Panc1 (cell line): ENCODE measurements at regions not wholly inside any gene's neighbourhood (a gene's known extent, or its start where the extent isn't known, plus 50 kb on each side); places are given as distances from the start of the nearest gene placed in this dataset.

ENCODE experiments used
- ATAC-seq: fragments of 200-7000 bp; cut with Tn5 transposase; 2 replicates; pipeline ENCODE4 v1.9.1; 2020; ENCODE audit warnings: mild to moderate bottlenecking, moderate library complexity
- BruUV-seq: library from RNA; stranded (reverse); fragments of 400-500 nt; replicated peaks from 2 replicates; lab custom pipeline; 2021; lab: Mats Ljungman, UMichigan
- CTCF ChIA-PET: fragments of 300-600 bp; sonication (Branson Sonifier 250); formaldehyde crosslinking; loops from one replicate; lab custom pipeline; 2022; ENCODE audit warnings: antibody characterized with exemption; lab: Charles Lee
- POLR2A ChIA-PET: fragments of 300-600 bp; sonication (Branson Sonifier 250); formaldehyde crosslinking; loops from one replicate; lab custom pipeline; 2022; ENCODE audit warnings: antibody characterized with exemption; lab: Charles Lee
- DNase-seq: peaks from one replicate; pipeline ENCODE4 v3.0.0-alpha.2; 2010; ENCODE audit warnings: low read depth, low spot score
- H3K27ac ChIP-seq: 2 replicates; pipeline ENCODE4 v1.5.1; 2011; ENCODE audit warnings: mild to moderate bottlenecking, low read length, inconsistent platforms
- H3K27me3 ChIP-seq: fragments of 200-500 bp; sonication (Bioruptor generic); 2 replicates; pipeline ENCODE4 v1.6.0; 2014; ENCODE audit warnings: low read length, inconsistent platforms; ENCODE audit not compliant: control insufficient read depth, insufficient read depth
- H3K36me3 ChIP-seq: fragments of 200-500 bp; sonication (Bioruptor generic); 2 replicates; pipeline ENCODE4 v1.5.1; 2014; ENCODE audit warnings: inconsistent platforms, mild to moderate bottlenecking, low read length, moderate library complexity; ENCODE audit not compliant: control insufficient read depth, insufficient read depth
- H3K4me1 ChIP-seq: 2 replicates; pipeline ENCODE4 v1.5.1; 2011; ENCODE audit warnings: inconsistent platforms, mild to moderate bottlenecking, low read length, moderate library complexity; ENCODE audit not compliant: control insufficient read depth, insufficient read depth
- H3K4me3 ChIP-seq, 2 experiments: 2 replicates each; pipeline ENCODE4 v1.5.1; 2011 to 2012; ENCODE audit warnings: low read depth in 2 of 2, low read length in 2 of 2, mild to moderate bottlenecking in 2 of 2, inconsistent platforms in 1 of 2, moderate library complexity in 1 of 2
- H3K9me3 ChIP-seq: fragments of 200-500 bp; sonication (Bioruptor generic); 2 replicates; pipeline ENCODE4 v1.5.1; 2014; ENCODE audit warnings: low read depth, mild to moderate bottlenecking, inconsistent platforms, low read length, moderate library complexity; ENCODE audit not compliant: control insufficient read depth, insufficient read depth
- POLR2AphosphoS5 ChIP-seq: IDR thresholded peaks from 2 replicates; pipeline ENCODE4 v1.6.1; 2012; ENCODE audit warnings: mild to moderate bottlenecking, low read depth, low read length, moderate library complexity
- SIN3A ChIP-seq: IDR thresholded peaks from 2 replicates; pipeline ENCODE4 v1.6.1; 2012; ENCODE audit warnings: low read depth, mild to moderate bottlenecking, low read length, moderate library complexity, borderline replicate concordance; ENCODE audit not compliant: insufficient read depth
- TCF7L2 ChIP-seq: IDR thresholded peaks from 2 replicates; pipeline ENCODE4 v1.6.1; 2011; ENCODE audit warnings: mild to moderate bottlenecking, low read depth, low read length, inconsistent platforms
- in situ Hi-C: cut with HindIII; loops from 2 replicates; pipeline ENCODE4 v1.10.0; 2016; ENCODE audit warnings: low sequenced_read_pairs, low pct_unique_long_range_greater_than_20kb
- intact Hi-C: fragments of 100-400 bp; cut with micrococcal nuclease; formaldehyde crosslinking; loops from one replicate; pipeline ENCODE4 v1.10.0; 2022; ENCODE audit not compliant: unreplicated experiment
- TF ChIP-seq, protein P1 (sequence below), 2 experiments: IDR thresholded peaks; 2 replicates each; pipeline ENCODE4 v1.6.1; 2011 to 2012; ENCODE audit warnings: low read depth in 2 of 2, control low read depth in 1 of 2, low read length in 1 of 2, mild to moderate bottlenecking in 1 of 2, moderate library complexity in 1 of 2; ENCODE audit not compliant: insufficient read depth in 1 of 2
- TF ChIP-seq, protein P2 (sequence below): fragments of 450-650 bp; IDR thresholded peaks from 2 replicates; pipeline ENCODE4 v1.5.1; 2017; ENCODE audit warnings: mild to moderate bottlenecking

DNA sequence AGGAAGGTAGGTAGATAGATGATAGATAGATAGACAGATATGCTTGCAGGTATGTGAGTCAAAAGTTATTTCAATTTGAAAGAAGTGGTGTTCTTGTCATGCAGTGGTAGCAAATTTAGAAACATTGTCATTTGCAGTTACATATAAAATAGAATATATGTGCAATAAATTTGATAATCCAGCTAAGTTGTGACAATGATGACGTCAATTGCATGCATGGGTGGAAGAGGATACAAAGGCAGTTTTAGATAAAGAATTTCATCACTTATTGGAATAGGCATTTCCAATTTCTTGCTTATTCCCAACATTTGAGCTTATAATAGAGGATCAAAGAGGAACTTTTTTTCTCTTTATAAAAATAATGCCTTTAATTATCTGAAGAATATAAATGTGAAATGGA, 99.2 kb upstream of the KCNJ16 start:
- intact Hi-C loops (no loop called here), in situ Hi-C loops (no loop called here)
- Histone ChIP-seq H3K4me1 (no peaks in the 10 kb centered on the region), H3K36me3 (no peaks in the 10 kb centered on the region), H3K9me3 (0 out of 2 replicates have a peak, but pooled peaks cover 3% of the 10 kb centered on the region), H3K27ac (no peak overlapping the region), H3K4me3 (no peak overlapping the region), H3K27me3 (no peaks in the 10 kb centered on the region)
- ChIA-PET POLR2A (no interaction called here), CTCF (no interaction called here)
- ATAC-seq = no peak
- no TSS peak for BruUV-seq
- DNase-seq = no peak
- TF ChIP-seq TCF7L2 (no peak), SIN3A (no peak), POLR2AphosphoS5 (no peak)
- TF ChIP-seq, protein P1, sequence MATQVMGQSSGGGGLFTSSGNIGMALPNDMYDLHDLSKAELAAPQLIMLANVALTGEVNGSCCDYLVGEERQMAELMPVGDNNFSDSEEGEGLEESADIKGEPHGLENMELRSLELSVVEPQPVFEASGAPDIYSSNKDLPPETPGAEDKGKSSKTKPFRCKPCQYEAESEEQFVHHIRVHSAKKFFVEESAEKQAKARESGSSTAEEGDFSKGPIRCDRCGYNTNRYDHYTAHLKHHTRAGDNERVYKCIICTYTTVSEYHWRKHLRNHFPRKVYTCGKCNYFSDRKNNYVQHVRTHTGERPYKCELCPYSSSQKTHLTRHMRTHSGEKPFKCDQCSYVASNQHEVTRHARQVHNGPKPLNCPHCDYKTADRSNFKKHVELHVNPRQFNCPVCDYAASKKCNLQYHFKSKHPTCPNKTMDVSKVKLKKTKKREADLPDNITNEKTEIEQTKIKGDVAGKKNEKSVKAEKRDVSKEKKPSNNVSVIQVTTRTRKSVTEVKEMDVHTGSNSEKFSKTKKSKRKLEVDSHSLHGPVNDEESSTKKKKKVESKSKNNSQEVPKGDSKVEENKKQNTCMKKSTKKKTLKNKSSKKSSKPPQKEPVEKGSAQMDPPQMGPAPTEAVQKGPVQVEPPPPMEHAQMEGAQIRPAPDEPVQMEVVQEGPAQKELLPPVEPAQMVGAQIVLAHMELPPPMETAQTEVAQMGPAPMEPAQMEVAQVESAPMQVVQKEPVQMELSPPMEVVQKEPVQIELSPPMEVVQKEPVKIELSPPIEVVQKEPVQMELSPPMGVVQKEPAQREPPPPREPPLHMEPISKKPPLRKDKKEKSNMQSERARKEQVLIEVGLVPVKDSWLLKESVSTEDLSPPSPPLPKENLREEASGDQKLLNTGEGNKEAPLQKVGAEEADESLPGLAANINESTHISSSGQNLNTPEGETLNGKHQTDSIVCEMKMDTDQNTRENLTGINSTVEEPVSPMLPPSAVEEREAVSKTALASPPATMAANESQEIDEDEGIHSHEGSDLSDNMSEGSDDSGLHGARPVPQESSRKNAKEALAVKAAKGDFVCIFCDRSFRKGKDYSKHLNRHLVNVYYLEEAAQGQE (IDR thresholded peaks at IDR 0.05; ENCODE audit: insufficient read depth in 1 of 2, low read depth in 2 of 2, low read length in 1 of 2) = no peak
- TF ChIP-seq, protein P2, sequence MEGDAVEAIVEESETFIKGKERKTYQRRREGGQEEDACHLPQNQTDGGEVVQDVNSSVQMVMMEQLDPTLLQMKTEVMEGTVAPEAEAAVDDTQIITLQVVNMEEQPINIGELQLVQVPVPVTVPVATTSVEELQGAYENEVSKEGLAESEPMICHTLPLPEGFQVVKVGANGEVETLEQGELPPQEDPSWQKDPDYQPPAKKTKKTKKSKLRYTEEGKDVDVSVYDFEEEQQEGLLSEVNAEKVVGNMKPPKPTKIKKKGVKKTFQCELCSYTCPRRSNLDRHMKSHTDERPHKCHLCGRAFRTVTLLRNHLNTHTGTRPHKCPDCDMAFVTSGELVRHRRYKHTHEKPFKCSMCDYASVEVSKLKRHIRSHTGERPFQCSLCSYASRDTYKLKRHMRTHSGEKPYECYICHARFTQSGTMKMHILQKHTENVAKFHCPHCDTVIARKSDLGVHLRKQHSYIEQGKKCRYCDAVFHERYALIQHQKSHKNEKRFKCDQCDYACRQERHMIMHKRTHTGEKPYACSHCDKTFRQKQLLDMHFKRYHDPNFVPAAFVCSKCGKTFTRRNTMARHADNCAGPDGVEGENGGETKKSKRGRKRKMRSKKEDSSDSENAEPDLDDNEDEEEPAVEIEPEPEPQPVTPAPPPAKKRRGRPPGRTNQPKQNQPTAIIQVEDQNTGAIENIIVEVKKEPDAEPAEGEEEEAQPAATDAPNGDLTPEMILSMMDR = no peak

DNA sequence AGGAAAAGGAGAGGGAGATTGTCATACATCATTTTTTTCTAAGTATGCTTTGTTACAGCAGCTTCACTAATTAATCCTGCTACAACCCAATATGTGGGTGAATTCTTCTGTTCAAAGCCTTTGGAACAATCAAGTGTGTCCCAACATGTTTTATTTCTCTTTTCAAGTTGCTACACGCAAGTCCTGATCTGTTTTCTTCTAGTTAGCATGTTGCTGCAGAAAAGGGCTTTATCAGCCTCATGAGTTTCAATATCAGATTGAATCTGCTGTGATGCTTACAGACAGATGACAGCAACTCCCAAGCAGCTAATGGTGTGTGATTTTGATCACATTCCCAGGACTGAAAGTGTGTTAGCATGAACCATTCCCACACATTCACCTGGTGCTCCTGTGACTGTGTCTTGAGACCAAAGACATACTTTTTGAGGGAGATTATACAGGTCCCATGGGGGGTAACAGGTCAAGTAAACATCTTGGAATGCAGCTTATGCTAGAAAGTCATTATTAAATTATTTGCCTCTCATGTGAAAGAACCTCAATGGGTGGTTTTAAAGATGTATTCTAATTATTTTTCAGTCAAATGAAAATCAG, 96.9 kb upstream of the KCNJ16 start:
- intact Hi-C loops = no loop called here
- Histone ChIP-seq H3K4me3 (no peak overlapping the region), H3K36me3 (no peaks in the 10 kb centered on the region), H3K27ac (no peak overlapping the region), H3K4me1 (no peaks in the 10 kb centered on the region), H3K27me3 (no peaks in the 10 kb centered on the region), H3K9me3 (0 out of 2 replicates have a peak, but pooled peaks cover 3% of the 10 kb centered on the region)
- ATAC-seq = no peak
- ChIA-PET POLR2A (no interaction called here), CTCF (no interaction called here)
- no peak for DNase-seq
- BruUV-seq = no TSS peak
- TF ChIP-seq SIN3A (no peak), POLR2AphosphoS5 (no peak), TCF7L2 (no peak)
- TF ChIP-seq, protein P2 = no peak
- TF ChIP-seq, protein P1 (IDR thresholded peaks at IDR 0.05; ENCODE audit: insufficient read depth in 1 of 2, low read depth in 2 of 2, low read length in 1 of 2) = no peak
- in situ Hi-C loops = no loop called here
